ENCODE measurements at regions not wholly inside any gene's neighbourhood (a gene's known extent, or its start where the extent isn't known, plus 50 kb on each side); places are given as distances from the start of the nearest gene placed in this dataset.

GRCh38 chr2:7226501-7226900 lies 309.3 kb downstream of the RNF144A start:
- no peak for DNase-seq

GRCh38 chr2:7233126-7233525 lies 315.9 kb downstream of the RNF144A start:
- no peak for DNase-seq

GRCh38 chr2:7237466-7237865 lies 320.3 kb downstream of the RNF144A start:
- no peak for DNase-seq

DNA sequence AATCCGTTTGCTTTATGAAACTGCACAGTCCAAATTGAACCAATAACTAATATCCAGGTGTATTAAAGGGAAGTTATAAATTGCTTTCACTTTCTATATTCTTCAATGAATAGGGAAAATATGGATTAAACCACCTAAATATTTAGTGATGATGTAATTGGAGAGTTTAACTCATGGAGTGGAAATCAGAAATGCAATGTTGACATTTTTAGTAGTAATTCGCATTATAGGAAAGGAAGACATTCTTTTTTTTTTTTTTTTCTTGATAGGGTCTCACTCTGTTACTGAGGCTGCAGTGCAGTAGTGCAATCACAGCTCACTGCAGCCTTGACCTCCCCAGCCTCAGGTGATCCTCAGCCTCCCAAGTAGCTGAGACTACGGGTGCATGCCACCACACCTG lies 321.9 kb downstream of the RNF144A start:
- no peak for DNase-seq

DNA sequence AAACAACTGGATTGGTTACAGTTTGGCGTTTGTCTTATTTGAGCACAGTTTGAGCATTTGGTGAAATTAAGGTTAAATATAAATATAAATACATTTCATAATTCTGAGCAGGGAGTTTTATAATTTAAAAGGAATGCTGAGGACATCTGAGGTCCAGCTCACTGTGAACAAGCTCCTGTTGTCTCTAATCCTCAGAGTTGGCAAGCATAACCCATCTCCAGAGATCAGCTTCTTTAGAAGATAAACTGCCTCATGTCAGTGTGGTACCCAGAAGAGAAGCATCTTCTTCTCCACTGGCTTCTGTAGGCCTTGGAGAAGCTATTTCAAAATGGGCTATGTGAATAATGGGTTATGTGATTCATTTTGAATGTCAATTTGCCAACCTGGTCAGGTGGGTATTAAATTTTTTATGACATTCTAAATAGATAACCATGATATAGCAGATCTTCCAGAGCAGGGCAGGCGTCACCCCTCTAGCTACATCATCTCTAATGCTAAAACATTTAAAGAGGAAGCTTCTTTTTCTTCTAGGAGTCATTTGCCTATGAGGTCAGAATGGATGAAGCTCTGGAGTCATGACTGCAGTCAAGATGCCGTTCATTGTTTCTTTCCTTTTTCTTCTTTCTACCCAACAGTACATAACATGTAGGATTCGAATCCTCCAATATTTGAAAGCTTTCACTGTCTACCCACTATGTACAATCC lies 324.0 kb downstream of the RNF144A start:
- no peak for DNase-seq

- no peak for DNase-seq
These were observed 325.1 kb downstream of the RNF144A start for GRCh38 chr2:7242189-7242867.

GRCh38 chr2:7243276-7243675 lies 326.1 kb downstream of the RNF144A start:
- DNase-seq, result no peak

- no peak for DNase-seq
These were observed 339.2 kb downstream of the RNF144A start for GRCh38 chr2:7256377-7256776.

- no peak for DNase-seq
These were observed 345.5 kb downstream of the RNF144A start for GRCh38 chr2:7262727-7263126.

- DNase-seq, result no peak
These were observed 347.6 kb downstream of the RNF144A start for GRCh38 chr2:7264791-7265190.

DNA sequence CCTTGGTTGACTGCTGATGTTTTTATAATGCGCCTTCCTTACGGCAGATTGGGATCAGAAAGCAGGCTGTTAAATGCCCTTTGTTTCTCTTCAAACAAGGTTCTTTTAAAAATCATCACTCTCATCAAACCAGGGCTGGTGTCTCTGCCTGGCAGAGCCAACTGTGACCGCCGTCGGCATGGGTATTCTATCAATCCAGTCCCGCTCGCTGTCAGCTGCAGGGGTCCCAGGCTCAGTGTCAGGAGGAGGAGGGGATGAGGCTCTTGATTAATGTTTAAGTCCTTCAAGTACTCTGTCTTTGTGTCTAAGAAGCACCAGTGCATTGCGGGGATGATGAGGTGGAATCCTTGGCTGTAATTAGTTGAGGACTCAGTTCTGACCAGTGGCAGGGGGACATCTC lies 348.1 kb downstream of the RNF144A start:
- DNase-seq, result no peak

GRCh38 chr2:7269106-7269643 lies 352.0 kb downstream of the RNF144A start:
- DNase-seq, result no peak

DNA sequence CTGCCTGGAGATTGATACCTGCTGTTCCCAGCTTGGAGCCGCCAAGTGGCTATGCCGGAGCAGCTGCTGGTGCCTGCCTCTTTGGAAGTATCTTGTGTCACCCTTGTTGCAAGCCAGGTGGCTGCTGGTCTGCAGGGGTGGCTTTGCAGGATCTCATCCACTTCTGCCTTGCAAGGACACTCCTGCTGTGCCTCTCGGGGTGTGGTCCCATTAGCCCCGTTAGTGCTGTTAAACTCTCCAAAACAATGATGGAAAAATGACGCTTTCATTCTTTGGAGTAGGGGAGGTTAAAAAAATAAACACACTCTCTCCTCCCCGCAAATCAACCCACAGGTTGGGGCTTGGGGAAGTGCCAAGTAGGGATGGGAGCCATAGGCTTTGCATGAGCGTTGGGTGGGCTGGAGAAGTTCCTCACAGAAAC lies 352.8 kb downstream of the RNF144A start:
- peak; percentile 86 for DNase-seq

DNA sequence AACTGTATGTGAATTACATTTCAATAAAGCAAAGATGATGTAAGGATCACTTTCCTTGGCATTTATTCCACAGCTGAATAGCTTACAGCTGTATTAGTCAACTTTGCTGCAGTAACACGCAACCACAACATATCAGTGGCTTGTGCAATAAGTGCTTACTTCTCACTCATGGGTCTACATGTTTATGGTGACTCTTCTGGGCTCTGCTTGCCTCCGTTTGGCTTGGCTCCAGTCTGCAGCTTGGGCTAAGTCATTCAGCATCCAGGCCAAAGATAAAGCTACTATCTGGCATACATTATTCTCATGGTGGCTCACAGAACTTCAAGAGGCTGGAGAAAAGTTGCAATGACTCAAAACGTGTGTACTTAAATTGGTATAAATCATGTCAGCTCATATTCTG lies 355.0 kb downstream of the RNF144A start:
- no peak for DNase-seq

DNA sequence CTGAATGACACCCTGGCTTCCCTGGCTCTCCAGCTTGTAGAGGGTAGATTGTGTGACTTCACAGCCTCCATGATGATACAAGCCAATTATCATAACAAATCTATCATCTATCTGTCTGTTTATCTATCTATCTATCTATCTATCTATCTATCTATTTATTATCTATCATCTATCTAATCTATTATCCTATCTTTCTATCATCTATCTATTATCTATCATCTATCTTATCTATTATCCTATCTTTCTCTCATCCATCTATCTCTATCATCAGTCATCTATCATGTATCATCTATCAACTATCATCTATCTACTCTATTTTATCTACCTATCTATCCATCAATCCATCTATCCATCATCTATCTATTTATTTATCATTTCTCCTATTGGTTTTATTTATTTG lies 361.8 kb downstream of the RNF144A start:
- no peak for DNase-seq

DNA sequence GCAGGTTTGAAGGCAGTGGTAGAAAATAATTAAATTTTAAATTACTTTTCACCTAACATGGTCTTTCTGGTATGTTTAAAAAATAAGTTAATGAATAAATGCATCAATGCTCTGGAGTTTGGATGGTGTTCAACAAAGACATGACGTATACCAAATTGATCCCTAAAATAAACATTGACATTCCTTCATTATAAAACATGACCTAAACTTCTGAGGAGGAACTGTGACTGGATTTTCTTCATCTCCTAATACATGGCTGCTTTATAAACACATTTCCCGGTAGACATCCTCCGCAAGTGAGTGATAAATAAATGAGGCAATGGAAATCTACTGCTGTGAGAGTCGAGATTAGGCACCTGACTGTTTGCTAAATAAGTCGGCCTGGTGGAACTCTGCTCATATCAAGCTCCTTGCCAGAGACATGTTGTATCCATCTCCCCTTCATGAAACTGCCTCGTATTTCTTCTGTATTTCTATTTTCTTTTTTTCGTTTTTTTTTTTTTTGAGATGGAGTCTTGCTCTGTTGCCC lies 362.3 kb downstream of the RNF144A start:
- no peak for DNase-seq

DNA sequence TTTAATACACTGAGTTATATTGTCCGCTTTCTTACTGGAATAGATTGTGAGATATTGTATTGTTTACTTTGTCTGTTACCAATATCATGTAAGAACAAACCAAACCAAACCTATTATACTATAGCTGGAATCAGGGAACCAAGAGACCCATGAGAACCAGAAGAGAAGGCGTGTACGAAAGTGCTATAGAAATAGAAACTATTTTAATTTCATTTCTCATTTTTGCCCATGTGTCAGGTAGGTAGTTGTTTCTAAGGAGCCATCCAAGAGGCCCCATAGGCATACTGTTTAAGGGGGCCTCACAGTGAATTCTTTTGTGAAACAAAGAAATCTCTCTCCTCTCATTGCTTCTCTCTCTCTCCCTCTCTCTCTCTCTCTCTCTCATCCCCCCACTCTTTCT lies 363.6 kb downstream of the RNF144A start:
- no peak for DNase-seq

- DNase-seq, result no peak
These were observed 364.3 kb downstream of the RNF144A start for GRCh38 chr2:7281231-7282201.

DNA sequence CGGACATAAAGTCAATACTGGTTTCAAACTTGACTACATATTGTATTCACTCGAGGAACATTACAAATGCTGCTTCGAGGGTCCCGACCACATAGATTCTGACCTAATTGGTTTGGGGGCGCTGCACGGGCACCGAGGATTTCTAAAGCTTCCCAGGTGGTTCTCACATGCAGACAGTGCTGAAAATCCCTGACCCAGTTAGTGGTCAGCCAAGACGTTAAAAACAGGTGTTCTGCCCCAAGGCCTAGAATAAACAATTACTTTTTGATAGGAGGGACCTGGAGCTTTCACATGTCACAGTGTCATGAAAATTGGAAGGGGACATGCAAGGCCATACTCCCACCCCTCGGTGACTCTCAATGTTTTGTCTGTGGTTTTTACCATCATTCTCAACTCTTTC lies 368.9 kb downstream of the RNF144A start:
- DNase-seq, result no peak

DNA sequence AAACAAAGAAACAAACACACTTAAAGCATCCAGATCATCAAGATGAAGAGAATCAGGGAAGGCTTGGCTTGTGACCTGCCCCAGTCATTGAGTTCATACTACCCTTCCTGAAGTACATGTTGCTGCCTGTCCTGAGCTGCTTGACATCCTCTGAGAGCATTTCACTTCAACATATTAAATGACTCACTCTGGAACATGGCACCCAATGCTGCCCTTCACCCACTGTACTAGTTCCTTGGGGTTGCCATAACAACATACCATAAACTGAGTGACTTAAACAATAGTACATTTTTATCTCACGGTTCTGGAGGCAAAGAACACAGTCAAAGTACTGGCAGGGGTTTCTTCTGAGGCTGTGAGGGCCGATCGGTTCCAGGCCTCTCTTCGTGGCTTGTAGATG lies 371.3 kb downstream of the RNF144A start:
- DNase-seq, result no peak

DNA sequence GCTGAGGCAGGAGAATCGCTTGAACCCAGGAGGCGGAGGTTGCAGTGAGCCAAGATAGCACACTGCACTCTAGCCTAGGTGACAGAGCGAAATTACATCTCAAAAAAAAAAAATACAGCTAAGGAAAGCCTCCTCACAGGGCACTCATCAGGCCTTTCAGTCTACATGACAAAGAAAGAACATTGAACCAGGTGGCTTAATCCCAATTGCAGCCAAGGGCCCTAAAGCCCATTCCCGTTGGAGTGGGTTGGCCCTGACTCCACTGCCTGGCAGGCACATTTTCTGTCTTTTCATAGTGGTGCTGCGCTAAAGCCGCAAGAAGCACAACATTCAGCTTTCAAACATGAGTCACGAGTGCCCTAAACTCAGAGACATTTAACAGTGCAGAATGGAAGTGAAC lies 372.5 kb downstream of the RNF144A start:
- DNase-seq, result no peak

- no peak for DNase-seq
These were observed 375.0 kb downstream of the RNF144A start for GRCh38 chr2:7292154-7292691.

DNA sequence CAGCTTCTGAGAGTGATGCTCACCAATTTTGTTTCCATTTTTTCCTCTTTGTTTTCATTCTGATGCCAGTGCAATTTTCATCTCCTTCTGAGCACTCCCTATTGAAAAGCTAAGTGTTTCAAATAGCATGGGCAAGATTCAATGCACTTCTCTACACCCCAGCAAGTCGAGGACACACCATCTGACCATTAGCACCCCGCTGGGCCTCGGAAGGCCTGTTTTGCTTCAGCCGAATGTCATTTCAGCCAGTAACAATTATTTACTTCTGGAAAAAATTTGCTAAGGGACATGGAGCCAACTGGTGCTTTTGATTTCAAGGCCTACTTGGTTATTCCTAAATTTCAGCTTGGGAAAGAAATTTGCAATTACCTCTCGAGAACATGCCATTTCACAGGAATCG lies 392.4 kb downstream of the RNF144A start:
- no peak for DNase-seq
